ENCODE measurements at regions not wholly inside any gene's neighbourhood (a gene's known extent, or its start where the extent isn't known, plus 50 kb on each side); places are given as distances from the start of the nearest gene placed in this dataset.

DNA sequence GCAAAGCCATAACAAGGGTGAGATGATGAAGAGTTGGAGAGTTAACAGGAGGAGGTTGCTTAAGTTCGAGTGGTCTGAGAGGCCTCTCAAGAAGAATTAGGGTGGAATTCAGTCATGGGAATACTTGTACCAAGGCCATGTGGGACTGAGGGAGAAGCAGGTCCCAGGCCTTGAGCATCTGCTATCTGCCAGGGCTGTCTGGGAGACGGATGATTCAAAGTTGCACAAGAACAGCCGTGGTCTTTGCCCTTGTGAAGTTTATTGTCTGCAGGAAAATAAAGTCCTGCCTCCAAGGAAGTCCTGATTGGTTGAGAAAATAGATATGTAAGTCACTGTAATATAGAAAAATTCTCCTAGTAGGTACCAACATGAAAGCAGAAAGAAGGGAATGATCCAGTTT lies 178.8 kb upstream of the RFC3 start:
- no peak overlapping the region for H3K4me3 Mint-ChIP-seq
- DNase-seq, result no peak
- CTCF ChIA-PET, result interaction anchor here (0.8 to 1.7 kb wide), 3 partner anchors 10 to 84 kb away, joined by 3 to 6 read pairs (median 5); no protein-coding TSS in a partner anchor
- H3K27ac Mint-ChIP-seq, result peak overlapping the region; percentile 88
- H3K36me3 Mint-ChIP-seq (ENCODE audit: low read depth), result no peaks in the 10 kb centered on the region
- intact Hi-C loops (cut with DNase I, micrococcal nuclease), result loop anchor here (1.0 to 5.0 kb wide), 7 partner anchors 26 to 1324 kb away; partner anchors contain the start of genes BRCA2 (in 1 of the 2), NBEA (in 1 of the 2), PDS5B (in 1 of the 2) and ZAR1L (in 1 of the 2)
- POLR2A ChIA-PET, result no interaction called here
- H3K27me3 Mint-ChIP-seq, result peaks cover 3% of the 10 kb centered on the region
- H3K9me3 Mint-ChIP-seq (ENCODE audit: low read depth), result no peaks in the 10 kb centered on the region
- no peak for ATAC-seq
- peaks cover 46% of the 10 kb centered on the region for H3K4me1 Mint-ChIP-seq

GRCh38 chr13:33639626-33640080 lies 178.3 kb upstream of the RFC3 start:
- no peaks in the 10 kb centered on the region for H3K36me3 Mint-ChIP-seq (ENCODE audit: low read depth)
- ChIA-PET CTCF (interaction anchor here (0.8 to 1.7 kb wide), 2 partner anchors 10 to 26 kb away, joined by 3 to 6 read pairs; no protein-coding TSS in a partner anchor), POLR2A (no interaction called here)
- intact Hi-C loops (cut with DNase I, micrococcal nuclease), result loop anchor here (1.0 to 5.0 kb wide), 7 partner anchors 26 to 1325 kb away; partner anchors contain the start of genes BRCA2 (in 1 of the 2), NBEA (in 1 of the 2), PDS5B (in 1 of the 2) and ZAR1L (in 1 of the 2)
- H3K4me1 Mint-ChIP-seq, result peaks cover 50% of the 10 kb centered on the region
- H3K9me3 Mint-ChIP-seq (ENCODE audit: low read depth), result no peaks in the 10 kb centered on the region
- DNase-seq (peak; percentile 79), ATAC-seq (peak; percentile 89)
- H3K4me3 Mint-ChIP-seq, result no peak overlapping the region
- peaks cover under 1% of the 10 kb centered on the region for H3K27me3 Mint-ChIP-seq
- H3K27ac Mint-ChIP-seq, result peak overlapping the region; percentile 88

DNA sequence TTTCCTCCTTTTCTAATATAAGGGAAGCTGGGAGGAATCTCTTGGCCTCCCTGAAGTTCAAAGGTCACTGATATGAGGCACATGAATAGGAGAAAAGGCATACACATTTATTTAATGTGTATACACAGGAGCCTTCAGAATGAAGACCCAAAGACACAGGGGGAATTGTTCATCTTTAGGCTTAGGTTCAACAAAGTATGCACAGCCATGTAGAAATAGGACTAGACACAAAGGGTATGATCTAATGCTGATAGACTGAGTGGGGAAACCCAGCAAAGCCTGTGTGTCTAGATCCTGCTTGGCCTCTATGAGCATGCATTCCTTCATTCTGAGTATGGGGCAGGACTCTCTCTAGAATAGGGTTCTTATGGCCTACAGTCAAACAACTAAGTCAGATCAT lies 177.1 kb upstream of the RFC3 start:
- CTCF ChIA-PET, result interaction anchor here (0.9 to 1.2 kb wide), 2 partner anchors 14 to 47 kb away, joined by 3 to 4 read pairs; no protein-coding TSS in a partner anchor
- ATAC-seq, result no peak
- no peaks in the 10 kb centered on the region for H3K27me3 Mint-ChIP-seq
- POLR2A ChIA-PET, result no interaction called here
- peaks cover 62% of the 10 kb centered on the region for H3K4me1 Mint-ChIP-seq
- H3K36me3 Mint-ChIP-seq (ENCODE audit: low read depth), result no peaks in the 10 kb centered on the region
- H3K9me3 Mint-ChIP-seq (ENCODE audit: low read depth), result no peaks in the 10 kb centered on the region
- no peak for DNase-seq
- peak overlapping the region; percentile 88 for H3K27ac Mint-ChIP-seq
- intact Hi-C loops (cut with DNase I, micrococcal nuclease), result no loop called here
- H3K4me3 Mint-ChIP-seq, result no peak overlapping the region

GRCh38 chr13:33642374-33643065 lies 175.4 kb upstream of the RFC3 start:
- Mint-ChIP-seq H3K27me3 (no peaks in the 10 kb centered on the region), H3K27ac (no peak overlapping the region), H3K36me3 (ENCODE audit: low read depth) (no peaks in the 10 kb centered on the region), H3K4me1 (peaks cover 55% of the 10 kb centered on the region), H3K4me3 (no peak overlapping the region), H3K9me3 (ENCODE audit: low read depth) (no peaks in the 10 kb centered on the region)
- ATAC-seq (no peak), DNase-seq (no peak)
- intact Hi-C loops (cut with DNase I, micrococcal nuclease), result no loop called here
- POLR2A ChIA-PET, result interaction anchor here (0.6 kb wide), 1 partner anchor 88 kb away, joined by 3 read pairs; no protein-coding TSS in a partner anchor
- CTCF ChIA-PET, result interaction anchor here (0.5 to 1.9 kb wide), 2 partner anchors 82 to 1523 kb away, joined by 3 to 5 read pairs; no protein-coding TSS in a partner anchor

DNA sequence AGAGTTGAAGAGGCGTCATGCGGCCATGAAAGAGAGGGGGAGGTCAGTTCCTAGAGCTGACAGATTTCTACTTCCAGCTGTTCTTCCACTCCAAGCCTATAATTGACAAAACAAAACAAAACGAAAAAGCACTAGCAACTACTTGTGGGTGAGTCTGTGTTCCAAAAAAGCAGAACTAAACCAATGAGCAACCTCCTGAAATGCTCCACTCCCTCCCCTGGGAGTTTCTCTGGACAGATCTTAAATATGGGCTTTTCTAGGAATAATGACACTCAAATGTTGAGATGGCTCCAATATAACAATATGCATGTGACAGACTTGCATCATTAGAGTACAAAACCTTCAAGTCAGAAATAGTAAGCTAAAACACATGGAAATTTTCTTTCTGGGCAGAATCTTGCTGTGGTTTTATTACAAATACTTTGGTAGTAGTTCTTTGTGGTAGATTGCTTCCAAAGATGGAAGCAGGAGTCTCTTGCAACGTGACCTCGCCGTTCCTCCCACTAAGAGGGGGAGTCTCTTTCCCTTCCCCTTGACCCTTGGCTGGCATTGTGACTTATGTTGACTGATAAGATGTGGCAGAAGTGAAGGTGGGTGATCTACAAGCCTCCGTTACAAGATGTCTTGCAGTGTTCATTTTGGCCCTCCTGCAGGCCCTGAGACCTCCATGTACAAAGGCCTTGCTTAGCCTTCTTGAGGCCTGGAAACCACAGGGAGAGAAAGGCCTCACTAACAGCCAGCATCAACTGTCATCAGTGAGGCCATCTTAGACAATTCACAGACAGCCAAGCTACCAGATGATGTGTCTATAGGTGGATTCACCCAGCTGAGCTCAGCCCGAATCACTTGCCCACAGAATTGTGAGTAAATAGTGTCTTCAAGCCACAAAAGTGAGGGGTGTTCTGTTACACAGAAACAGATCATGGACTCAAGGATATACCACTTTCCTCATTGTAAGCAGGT lies 173.1 kb upstream of the RFC3 start:
- H3K27ac Mint-ChIP-seq, result peak overlapping the region; percentile 43
- POLR2A ChIA-PET, result no interaction called here
- H3K27me3 Mint-ChIP-seq, result no peaks in the 10 kb centered on the region
- no peak overlapping the region for H3K4me3 Mint-ChIP-seq
- H3K9me3 Mint-ChIP-seq (ENCODE audit: low read depth), result no peaks in the 10 kb centered on the region
- intact Hi-C loops (cut with DNase I, micrococcal nuclease), result no loop called here
- DNase-seq (peak; percentile 42), ATAC-seq (peak; percentile 71)
- no peaks in the 10 kb centered on the region for H3K36me3 Mint-ChIP-seq (ENCODE audit: low read depth)
- CTCF ChIA-PET, result interaction anchor here (1.0 to 1.1 kb wide), 2 partner anchors 12 to 34 kb away, joined by 3 read pairs; no protein-coding TSS in a partner anchor
- peaks cover 41% of the 10 kb centered on the region for H3K4me1 Mint-ChIP-seq

DNA sequence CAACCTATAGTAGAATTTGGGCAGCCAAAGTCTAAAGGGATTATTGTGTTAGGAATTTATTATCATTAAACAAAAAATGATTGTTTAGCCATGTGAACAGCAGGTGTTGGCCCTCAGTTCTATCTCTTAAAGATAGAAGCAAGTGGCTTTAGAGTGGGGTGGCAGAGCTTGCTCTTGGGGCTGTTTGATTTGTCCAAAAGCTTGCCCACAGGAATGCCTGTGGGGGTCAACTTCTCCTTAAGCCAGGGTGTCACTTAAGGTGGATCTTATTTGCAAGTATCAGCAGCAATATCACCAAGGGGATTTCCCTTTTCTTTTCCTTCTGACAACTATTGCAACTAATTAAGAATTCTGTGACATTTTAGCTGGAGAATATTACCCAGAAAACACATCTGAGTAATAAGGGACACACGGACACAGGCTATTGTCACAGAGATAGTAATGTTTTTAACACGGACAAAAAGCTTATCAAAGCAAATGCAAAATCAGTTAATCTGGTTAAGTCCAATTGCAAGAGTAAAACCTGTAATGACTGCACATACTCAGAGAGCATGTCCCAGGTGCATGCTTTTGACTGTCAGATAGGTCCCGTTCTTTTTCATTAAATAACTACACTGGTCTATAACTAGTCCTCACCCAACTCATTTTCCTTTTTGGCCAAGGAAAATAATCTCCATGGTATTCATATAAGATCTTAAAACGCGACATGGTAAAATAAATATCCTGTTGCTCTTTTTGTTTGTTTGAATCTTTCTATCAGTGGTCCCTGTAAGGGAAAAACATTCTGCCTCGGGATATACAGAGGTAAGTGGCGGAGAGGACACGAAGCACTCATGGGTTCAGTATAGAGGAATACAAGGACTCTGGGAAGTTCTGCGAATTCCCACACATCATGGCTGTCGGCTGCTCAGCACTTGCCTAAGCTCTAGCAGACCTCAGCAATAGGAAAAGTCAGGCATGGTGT lies 172.1 kb upstream of the RFC3 start:
- CTCF ChIA-PET, result interaction anchor here (1.1 kb wide), 1 partner anchor 35 kb away, joined by 3 read pairs; no protein-coding TSS in a partner anchor
- Mint-ChIP-seq H3K4me3 (no peak overlapping the region), H3K4me1 (peaks cover 31% of the 10 kb centered on the region), H3K27ac (peak overlapping the region; percentile 42), H3K27me3 (no peaks in the 10 kb centered on the region), H3K36me3 (ENCODE audit: low read depth) (no peaks in the 10 kb centered on the region), H3K9me3 (ENCODE audit: low read depth) (no peaks in the 10 kb centered on the region)
- DNase-seq (no peak), ATAC-seq (peak; percentile 57)
- intact Hi-C loops (cut with DNase I, micrococcal nuclease), result loop anchor here in 1 of 2 experiments (2.0 kb wide), 1 partner anchor 77 kb away; no protein-coding TSS in a partner anchor
- POLR2A ChIA-PET, result interaction anchor here (0.6 kb wide), 1 partner anchor 34 kb away, joined by 3 read pairs; no protein-coding TSS in a partner anchor

DNA sequence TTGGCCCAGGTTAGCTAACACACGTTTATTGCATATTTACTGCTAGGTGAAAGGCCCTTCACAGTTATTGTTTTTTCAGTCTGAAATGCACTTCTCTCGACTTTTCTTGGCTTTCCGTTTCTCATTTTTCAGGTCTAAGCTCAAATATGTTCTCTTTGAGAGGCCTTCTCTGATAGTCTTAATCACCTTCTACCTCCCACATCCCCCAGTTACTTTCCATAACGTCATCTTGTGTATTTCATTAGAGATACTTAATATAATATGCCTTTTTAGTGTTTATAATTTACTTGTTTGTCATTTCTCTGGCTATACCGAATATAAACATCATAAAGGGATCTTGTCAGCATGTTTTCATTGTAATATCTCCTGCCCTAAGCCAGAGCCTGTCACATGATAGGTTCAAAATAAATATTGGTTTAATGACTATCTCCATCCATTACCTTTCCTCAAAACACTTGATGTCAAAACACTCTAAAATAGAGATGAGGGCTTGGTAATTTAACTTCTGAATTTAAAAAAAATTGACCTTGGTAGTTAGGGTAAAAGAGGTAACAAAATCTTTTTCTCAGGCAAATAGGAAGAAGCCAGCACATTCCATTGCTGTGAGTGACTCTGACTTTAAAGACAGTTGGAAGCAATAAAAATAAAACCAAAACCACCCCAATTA lies 168.6 kb upstream of the RFC3 start:
- DNase-seq (no peak), ATAC-seq (no peak)
- H3K4me1 Mint-ChIP-seq, result peaks cover 22% of the 10 kb centered on the region
- no peak overlapping the region for H3K4me3 Mint-ChIP-seq
- H3K27me3 Mint-ChIP-seq, result peaks cover 5% of the 10 kb centered on the region
- no peak overlapping the region for H3K27ac Mint-ChIP-seq
- POLR2A ChIA-PET, result interaction anchor here (0.6 kb wide), 1 partner anchor 36 kb away, joined by 3 read pairs; no protein-coding TSS in a partner anchor
- H3K36me3 Mint-ChIP-seq (ENCODE audit: low read depth), result no peaks in the 10 kb centered on the region
- no peaks in the 10 kb centered on the region for H3K9me3 Mint-ChIP-seq (ENCODE audit: low read depth)
- intact Hi-C loops (cut with DNase I, micrococcal nuclease), result no loop called here
- CTCF ChIA-PET, result interaction anchor here (1.5 kb wide), 2 partner anchors 12 to 75 kb away, joined by 3 to 5 read pairs; no protein-coding TSS in a partner anchor

DNA sequence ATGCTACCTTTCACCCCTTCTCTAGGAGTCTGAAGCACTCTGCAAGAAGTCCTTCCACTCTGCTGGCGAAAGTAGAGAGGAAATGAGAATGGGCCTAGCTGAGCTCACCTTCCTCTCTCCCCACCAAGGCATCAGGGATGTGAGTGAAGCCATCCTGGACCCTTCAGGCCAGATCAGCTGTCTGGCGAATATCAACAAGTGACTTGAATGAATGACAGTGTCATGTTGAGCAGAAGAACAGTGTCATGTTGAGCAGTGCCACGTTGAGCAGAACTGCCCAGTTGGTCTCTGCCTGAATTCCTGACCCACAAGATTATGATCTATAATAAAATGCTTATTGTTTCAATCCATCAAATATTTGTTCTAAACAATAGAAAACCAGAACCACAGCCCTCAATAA lies 166.2 kb upstream of the RFC3 start:
- Mint-ChIP-seq H3K4me1 (no peaks in the 10 kb centered on the region), H3K9me3 (ENCODE audit: low read depth) (no peaks in the 10 kb centered on the region), H3K4me3 (no peak overlapping the region), H3K36me3 (ENCODE audit: low read depth) (no peaks in the 10 kb centered on the region), H3K27me3 (peaks cover 7% of the 10 kb centered on the region), H3K27ac (no peak overlapping the region)
- CTCF ChIA-PET, result interaction anchor here (0.9 to 1.3 kb wide), 2 partner anchors 72 to 109 kb away, joined by 3 read pairs; no protein-coding TSS in a partner anchor
- POLR2A ChIA-PET, result interaction anchor here (0.6 kb wide), 1 partner anchor 14 kb away, joined by 3 read pairs; no protein-coding TSS in a partner anchor
- ATAC-seq (no peak), DNase-seq (no peak)
- intact Hi-C loops (cut with DNase I, micrococcal nuclease), result no loop called here

- no peak overlapping the region for H3K4me3 Mint-ChIP-seq
- intact Hi-C loops (cut with DNase I, micrococcal nuclease), result no loop called here
- ChIA-PET POLR2A (no interaction called here), CTCF (interaction anchor here (0.6 to 1.0 kb wide), 2 partner anchors 13 to 22 kb away, joined by 3 read pairs; no protein-coding TSS in a partner anchor)
- DNase-seq, result no peak
- no peaks in the 10 kb centered on the region for H3K4me1 Mint-ChIP-seq
- no peak overlapping the region for H3K27ac Mint-ChIP-seq
- H3K9me3 Mint-ChIP-seq (ENCODE audit: low read depth), result no peaks in the 10 kb centered on the region
- no peak for ATAC-seq
- H3K36me3 Mint-ChIP-seq (ENCODE audit: low read depth), result no peaks in the 10 kb centered on the region
- H3K27me3 Mint-ChIP-seq, result peaks cover 14% of the 10 kb centered on the region
Measured at GRCh38 chr13:33657274-33657673, 160.7 kb upstream of the RFC3 start.

DNA sequence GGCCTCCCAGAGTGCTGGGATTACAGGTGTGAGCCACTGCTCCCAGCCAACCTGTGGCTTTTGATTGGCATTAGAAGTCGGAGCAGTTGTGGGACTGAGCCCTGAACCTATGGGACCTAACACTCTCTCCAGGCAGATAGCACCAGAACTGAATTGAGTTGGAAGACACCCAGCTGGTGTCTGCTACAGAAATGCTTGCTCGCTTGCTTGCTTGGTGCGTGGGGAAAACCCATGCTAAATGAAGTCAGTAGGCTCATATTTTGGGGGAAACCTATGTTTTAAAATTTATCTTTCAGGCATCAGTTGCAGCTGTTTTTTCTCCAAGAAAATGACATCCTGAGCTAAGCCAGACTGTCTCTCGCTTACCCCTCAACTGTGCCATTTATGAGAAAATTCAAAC lies 158.5 kb upstream of the RFC3 start:
- intact Hi-C loops (cut with DNase I, micrococcal nuclease), result no loop called here
- no peak for DNase-seq
- H3K36me3 Mint-ChIP-seq (ENCODE audit: low read depth), result no peaks in the 10 kb centered on the region
- H3K27me3 Mint-ChIP-seq, result peaks cover 8% of the 10 kb centered on the region
- ChIA-PET POLR2A (no interaction called here), CTCF (no interaction called here)
- no peaks in the 10 kb centered on the region for H3K9me3 Mint-ChIP-seq (ENCODE audit: low read depth)
- no peaks in the 10 kb centered on the region for H3K4me1 Mint-ChIP-seq
- ATAC-seq, result no peak
- no peak overlapping the region for H3K27ac Mint-ChIP-seq
- no peak overlapping the region for H3K4me3 Mint-ChIP-seq
